Caco-2 (cell line): ENCODE measurements at regions not wholly inside any gene's neighbourhood (a gene's known extent, or its start where the extent isn't known, plus 50 kb on each side); places are given as distances from the start of the nearest gene placed in this dataset.

ENCODE experiments used
- BruUV-seq: library from RNA; stranded (reverse); fragments of 400-500 nt; replicated peaks from 2 replicates; lab custom pipeline; 2021; lab: Mats Ljungman, UMichigan
- CTCF ChIA-PET: fragments of 300-600 bp; sonication (Branson Sonifier 250); formaldehyde crosslinking; loops from one replicate; lab custom pipeline; 2022; ENCODE audit warnings: antibody characterized with exemption; lab: Charles Lee
- POLR2A ChIA-PET: fragments of 300-600 bp; sonication (Branson Sonifier 250); formaldehyde crosslinking; loops from one replicate; lab custom pipeline; 2022; ENCODE audit warnings: antibody characterized with exemption; lab: Charles Lee
- DNase-seq, 2 experiments: peaks; one replicate each; pipeline versions ENCODE4 v3.0.0 to v3.0.0-alpha.2; 2020 to 2022
- H3K27me3 ChIP-seq: replicated peaks from 2 replicates; pipeline ENCODE4 v1.6.0; 2011; ENCODE audit warnings: low read length; ENCODE audit not compliant: control insufficient read depth, insufficient read depth
- H3K36me3 ChIP-seq: 2 replicates; pipeline ENCODE4 v1.5.1; 2011; ENCODE audit warnings: low read length; ENCODE audit not compliant: control insufficient read depth, insufficient read depth
- H3K4me1 ChIP-seq: fragments of 250-450 bp; sonication (Bioruptor Pico); 2 replicates; pipeline ENCODE4 v1.5.1; 2020; ENCODE audit warnings: mild to moderate bottlenecking
- H3K4me3 ChIP-seq: 2 replicates; pipeline ENCODE4 v1.5.1; 2011; ENCODE audit warnings: low read depth, mild to moderate bottlenecking, control low read depth, low read length
- H3K9me3 ChIP-seq: fragments of 250-450 bp; sonication (Bioruptor Pico); 2 replicates; pipeline ENCODE4 v1.5.1; 2020; ENCODE audit warnings: mild to moderate bottlenecking, moderate library complexity
- H3K27ac Mint-ChIP-seq: one replicate; pipeline ENCODE4 v1.8.0; 2022; ENCODE audit warnings: mixed read lengths; ENCODE audit not compliant: unreplicated experiment
- H3K27me3 Mint-ChIP-seq: one replicate; pipeline ENCODE4 v1.8.0; 2022; ENCODE audit warnings: mixed read lengths; ENCODE audit not compliant: insufficient read depth, unreplicated experiment
- H3K36me3 Mint-ChIP-seq: one replicate; pipeline ENCODE4 v1.8.0; 2022; ENCODE audit warnings: mild to moderate bottlenecking, mixed read lengths; ENCODE audit not compliant: insufficient read depth, unreplicated experiment
- H3K4me1 Mint-ChIP-seq: one replicate; pipeline ENCODE4 v1.8.0; 2022; ENCODE audit warnings: low read depth, mixed read lengths; ENCODE audit not compliant: unreplicated experiment
- H3K4me3 Mint-ChIP-seq: one replicate; pipeline ENCODE4 v1.8.0; 2022; ENCODE audit warnings: mild to moderate bottlenecking, moderate library complexity, mixed read lengths; ENCODE audit not compliant: unreplicated experiment
- H3K9me3 Mint-ChIP-seq: one replicate; pipeline ENCODE4 v1.8.0; 2022; ENCODE audit warnings: mixed read lengths; ENCODE audit not compliant: unreplicated experiment
- intact Hi-C: fragments of 100-400 bp; cut with micrococcal nuclease; formaldehyde crosslinking; loops from one replicate; pipeline ENCODE4 v1.10.0; 2022; ENCODE audit not compliant: unreplicated experiment
- TF ChIP-seq, protein P1 (sequence below), 2 experiments: fragments of 200-600 bp in 1 of 2; IDR thresholded peaks; 1 replicate in 1 of 2; 2 replicates in 1 of 2; pipeline versions ENCODE4 v1.5.1 to v1.8.0; 2011 to 2022; ENCODE audit warnings: antibody characterized with exemption in 1 of 2, control low read depth in 1 of 2, inconsistent platforms in 1 of 2, low read depth in 1 of 2, low read length in 1 of 2, mild to moderate bottlenecking in 1 of 2, moderate library complexity in 1 of 2; ENCODE audit not compliant: insufficient read depth in 1 of 2, severe bottlenecking in 1 of 2, unreplicated experiment in 1 of 2

DNA sequence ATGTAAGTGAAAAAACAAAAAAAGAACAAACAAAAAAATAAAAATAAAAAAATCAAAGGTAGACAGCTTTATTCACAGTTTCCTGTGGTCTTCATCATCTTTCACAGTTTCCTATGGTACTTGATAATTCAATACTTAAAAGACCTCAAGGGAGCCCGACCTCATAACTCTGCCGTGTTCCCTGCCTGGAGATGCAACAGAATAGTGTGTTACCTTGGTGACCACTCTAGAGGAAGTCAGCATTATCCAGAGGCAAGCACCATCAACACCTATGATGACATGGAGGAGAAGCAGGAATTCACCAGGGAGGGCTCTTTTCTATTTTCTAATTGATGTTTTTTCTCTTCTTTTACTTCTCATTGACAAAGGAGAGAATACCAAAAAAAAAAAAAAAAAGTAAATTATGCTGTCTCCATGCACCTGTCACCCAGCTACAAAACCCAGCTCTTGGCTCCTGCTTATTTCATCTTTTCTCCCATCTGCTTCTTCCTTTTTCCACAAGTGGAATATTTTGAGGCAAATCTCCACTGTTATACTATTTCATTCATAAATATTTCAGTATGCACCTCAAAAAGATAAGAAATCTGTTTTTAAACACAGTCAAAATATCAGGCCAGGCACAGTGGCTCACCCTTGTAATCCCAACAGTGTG is 95.8 kb upstream of the STXBP5 start:
- ChIA-PET POLR2A (no interaction called here), CTCF (no interaction called here)
- DNase-seq = no peak
- Histone ChIP-seq H3K9me3 (no peaks in the 10 kb centered on the region), H3K36me3 (no peaks in the 10 kb centered on the region), H3K27me3 (no peaks in the 10 kb centered on the region), H3K4me3 (no peak overlapping the region), H3K4me1 (no peaks in the 10 kb centered on the region)
- TF ChIP-seq, protein P1, sequence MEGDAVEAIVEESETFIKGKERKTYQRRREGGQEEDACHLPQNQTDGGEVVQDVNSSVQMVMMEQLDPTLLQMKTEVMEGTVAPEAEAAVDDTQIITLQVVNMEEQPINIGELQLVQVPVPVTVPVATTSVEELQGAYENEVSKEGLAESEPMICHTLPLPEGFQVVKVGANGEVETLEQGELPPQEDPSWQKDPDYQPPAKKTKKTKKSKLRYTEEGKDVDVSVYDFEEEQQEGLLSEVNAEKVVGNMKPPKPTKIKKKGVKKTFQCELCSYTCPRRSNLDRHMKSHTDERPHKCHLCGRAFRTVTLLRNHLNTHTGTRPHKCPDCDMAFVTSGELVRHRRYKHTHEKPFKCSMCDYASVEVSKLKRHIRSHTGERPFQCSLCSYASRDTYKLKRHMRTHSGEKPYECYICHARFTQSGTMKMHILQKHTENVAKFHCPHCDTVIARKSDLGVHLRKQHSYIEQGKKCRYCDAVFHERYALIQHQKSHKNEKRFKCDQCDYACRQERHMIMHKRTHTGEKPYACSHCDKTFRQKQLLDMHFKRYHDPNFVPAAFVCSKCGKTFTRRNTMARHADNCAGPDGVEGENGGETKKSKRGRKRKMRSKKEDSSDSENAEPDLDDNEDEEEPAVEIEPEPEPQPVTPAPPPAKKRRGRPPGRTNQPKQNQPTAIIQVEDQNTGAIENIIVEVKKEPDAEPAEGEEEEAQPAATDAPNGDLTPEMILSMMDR (IDR thresholded peaks at IDR 0.05; ENCODE audit: insufficient read depth in 1 of 2, low read depth in 1 of 2, low read length in 1 of 2, severe bottlenecking in 1 of 2, unreplicated experiment in 1 of 2) = no peak
- intact Hi-C loops = no loop called here
- BruUV-seq = no TSS peak
- Mint-ChIP-seq H3K27me3 (no peaks in the 10 kb centered on the region), H3K4me3 (no peak overlapping the region), H3K36me3 (no peaks in the 10 kb centered on the region), H3K27ac (no peak overlapping the region), H3K9me3 (no peaks in the 10 kb centered on the region), H3K4me1 (peaks cover 7% of the 10 kb centered on the region)

GRCh38 chr6:147109707-147110106 is 94.5 kb upstream of the STXBP5 start:
- intact Hi-C loops = no loop called here
- H3K4me3 ChIP-seq = no peak overlapping the region
- CTCF ChIA-PET = no interaction called here
- no peak for DNase-seq
- H3K27me3 ChIP-seq = no peaks in the 10 kb centered on the region
- TF ChIP-seq, protein P1 (IDR thresholded peaks at IDR 0.05; ENCODE audit: insufficient read depth in 1 of 2, low read depth in 1 of 2, low read length in 1 of 2, severe bottlenecking in 1 of 2, unreplicated experiment in 1 of 2) = no peak
- no peaks in the 10 kb centered on the region for H3K9me3 Mint-ChIP-seq
- H3K36me3 ChIP-seq = no peaks in the 10 kb centered on the region
- H3K36me3 Mint-ChIP-seq = no peaks in the 10 kb centered on the region
- no peaks in the 10 kb centered on the region for H3K9me3 ChIP-seq
- no peak overlapping the region for H3K27ac Mint-ChIP-seq
- H3K4me3 Mint-ChIP-seq = no peak overlapping the region
- H3K4me1 ChIP-seq = no peaks in the 10 kb centered on the region
- H3K27me3 Mint-ChIP-seq = no peaks in the 10 kb centered on the region
- H3K4me1 Mint-ChIP-seq = peaks cover 7% of the 10 kb centered on the region
- BruUV-seq = no TSS peak
- POLR2A ChIA-PET = no interaction called here

DNA sequence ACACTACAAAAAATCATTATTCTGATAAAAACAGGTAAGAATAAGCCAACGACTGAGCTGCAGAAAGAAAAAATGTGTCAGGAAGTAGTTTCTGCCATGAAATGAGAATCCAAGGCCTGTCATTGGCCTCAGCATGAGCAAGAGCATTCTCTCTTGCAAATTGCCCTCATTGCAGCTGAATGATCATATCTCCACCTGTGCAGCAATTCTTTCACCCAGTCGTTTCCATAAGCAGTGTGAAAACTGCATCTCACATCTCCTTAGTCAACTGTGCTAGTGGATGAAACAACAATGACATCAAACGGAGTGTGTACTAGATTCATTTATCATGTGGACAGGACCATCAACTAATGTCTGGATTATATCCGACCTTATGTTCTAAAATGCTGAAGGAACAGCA is 88.2 kb upstream of the STXBP5 start:
- H3K27ac Mint-ChIP-seq = no peak overlapping the region
- peaks cover 2% of the 10 kb centered on the region for H3K27me3 Mint-ChIP-seq
- H3K27me3 ChIP-seq = no peaks in the 10 kb centered on the region
- intact Hi-C loops = no loop called here
- no peaks in the 10 kb centered on the region for H3K36me3 Mint-ChIP-seq
- H3K9me3 ChIP-seq = no peaks in the 10 kb centered on the region; the same call in 1 of the 2 replicates
- ChIA-PET CTCF (no interaction called here), POLR2A (no interaction called here)
- H3K4me1 ChIP-seq = no peaks in the 10 kb centered on the region
- no peak for DNase-seq
- H3K4me3 ChIP-seq = no peak overlapping the region
- no TSS peak for BruUV-seq
- H3K9me3 Mint-ChIP-seq = no peaks in the 10 kb centered on the region
- no peaks in the 10 kb centered on the region for H3K4me1 Mint-ChIP-seq
- no peak overlapping the region for H3K4me3 Mint-ChIP-seq
- no peaks in the 10 kb centered on the region for H3K36me3 ChIP-seq
- TF ChIP-seq, protein P1 (IDR thresholded peaks at IDR 0.05; ENCODE audit: insufficient read depth in 1 of 2, low read depth in 1 of 2, low read length in 1 of 2, severe bottlenecking in 1 of 2, unreplicated experiment in 1 of 2) = no peak
